IPS DF 6.9 (cell line): ENCODE measurements at regions not wholly inside any gene's neighbourhood (a gene's known extent, or its start where the extent isn't known, plus 50 kb on each side); places are given as distances from the start of the nearest gene placed in this dataset.

Experiments
- DNase-seq: peaks from one replicate; pipeline ENCODE4 v3.0.0-alpha.2; 2013; ENCODE audit warnings: low read depth, low spot score
- H3K27ac ChIP-seq: one replicate; pipeline ENCODE4 v1.5.1; 2013; ENCODE audit warnings: low read length, control low read depth
- H3K27me3 ChIP-seq: 2 replicates; pipeline ENCODE4 v1.6.1; 2013; ENCODE audit warnings: mild to moderate bottlenecking, low read length; ENCODE audit not compliant: control insufficient read depth, insufficient read depth
- H3K36me3 ChIP-seq: 2 replicates; pipeline ENCODE4 v1.6.1; 2013; ENCODE audit warnings: low read length; ENCODE audit not compliant: control insufficient read depth, insufficient read depth
- H3K4me1 ChIP-seq: 2 replicates; pipeline ENCODE4 v1.6.1; 2013; ENCODE audit warnings: low read length; ENCODE audit not compliant: control insufficient read depth, insufficient read depth
- H3K4me3 ChIP-seq: 2 replicates; pipeline ENCODE4 v1.5.1; 2013; ENCODE audit warnings: mild to moderate bottlenecking, low read length
- H3K9me3 ChIP-seq: 2 replicates; pipeline ENCODE4 v1.6.1; 2013; ENCODE audit warnings: low read length, inconsistent platforms; ENCODE audit not compliant: control insufficient read depth, insufficient read depth
- WGBS: extraction: QIAGEN DNeasy Blood & Tissue Kit; methylation state at CpG from one replicate; pipeline ENCODE4 v1.1.7; 2013; ENCODE audit warnings: mixed read lengths, missing lambda C conversion rate; ENCODE audit not compliant: insufficient read length, insufficient coverage; 5-methylcytosine and 5-hydroxymethylcytosine counted together

GRCh38 chr1:201694608-201695335, 134.2 kb upstream of the IPO9 start:
- Histone ChIP-seq H3K9me3 (no peaks in the 10 kb centered on the region), H3K27ac (no peak overlapping the region), H3K36me3 (no peaks in the 10 kb centered on the region), H3K27me3 (no peaks in the 10 kb centered on the region), H3K4me3 (no peak overlapping the region), H3K4me1 (peaks cover 15% of the 10 kb centered on the region)
- WGBS: no CpG with 5 or more reads among the region's 12 CpGs
- DNase-seq: no peak

GRCh38 chr1:201695607-201696006, 133.3 kb upstream of the IPO9 start:
- H3K27ac ChIP-seq: no peak overlapping the region
- H3K27me3 ChIP-seq: no peaks in the 10 kb centered on the region
- H3K9me3 ChIP-seq: no peaks in the 10 kb centered on the region
- H3K4me3 ChIP-seq: no peak overlapping the region
- no peak for DNase-seq
- peaks cover 15% of the 10 kb centered on the region for H3K4me1 ChIP-seq
- no peaks in the 10 kb centered on the region for H3K36me3 ChIP-seq
- WGBS: no CpG with 5 or more reads among the region's 6 CpGs

GRCh38 chr1:201696217-201696761, 132.7 kb upstream of the IPO9 start:
- no peaks in the 10 kb centered on the region for H3K36me3 ChIP-seq
- H3K27me3 ChIP-seq: no peaks in the 10 kb centered on the region
- no peak overlapping the region for H3K27ac ChIP-seq
- DNase-seq: no peak
- peaks cover 15% of the 10 kb centered on the region for H3K4me1 ChIP-seq
- WGBS: no CpG with 5 or more reads among the region's 13 CpGs
- no peak overlapping the region for H3K4me3 ChIP-seq
- H3K9me3 ChIP-seq: no peaks in the 10 kb centered on the region

- no CpG with 5 or more reads among the region's 4 CpGs for WGBS
- H3K4me1 ChIP-seq: peaks cover 15% of the 10 kb centered on the region
- no peaks in the 10 kb centered on the region for H3K9me3 ChIP-seq
- DNase-seq: no peak
- no peaks in the 10 kb centered on the region for H3K36me3 ChIP-seq
- H3K27ac ChIP-seq: no peak overlapping the region
- no peaks in the 10 kb centered on the region for H3K27me3 ChIP-seq
- no peak overlapping the region for H3K4me3 ChIP-seq
Observed at GRCh38 chr1:201697174-201697573, 131.8 kb upstream of the IPO9 start.

GRCh38 chr1:201701831-201702230, 127.1 kb upstream of the IPO9 start:
- Histone ChIP-seq H3K4me1 (no peaks in the 10 kb centered on the region), H3K36me3 (no peaks in the 10 kb centered on the region), H3K27ac (no peak overlapping the region), H3K4me3 (no peak overlapping the region), H3K9me3 (no peaks in the 10 kb centered on the region), H3K27me3 (no peaks in the 10 kb centered on the region)
- WGBS: no CpG with 5 or more reads among the region's 2 CpGs
- DNase-seq: no peak

GRCh38 chr1:201702936-201703335, 126.0 kb upstream of the IPO9 start:
- Histone ChIP-seq H3K27me3 (no peaks in the 10 kb centered on the region), H3K9me3 (no peaks in the 10 kb centered on the region), H3K4me3 (no peak overlapping the region), H3K4me1 (no peaks in the 10 kb centered on the region), H3K36me3 (no peaks in the 10 kb centered on the region), H3K27ac (no peak overlapping the region)
- no CpG with 5 or more reads among the region's 2 CpGs for WGBS
- no peak for DNase-seq

- Histone ChIP-seq H3K27ac (no peak overlapping the region), H3K9me3 (no peaks in the 10 kb centered on the region), H3K4me1 (no peaks in the 10 kb centered on the region), H3K27me3 (no peaks in the 10 kb centered on the region), H3K36me3 (no peaks in the 10 kb centered on the region), H3K4me3 (no peak overlapping the region)
- WGBS: no CpG with 5 or more reads among the region's 23 CpGs
- peak; percentile 66 for DNase-seq
Observed at GRCh38 chr1:201703621-201704438, 125.1 kb upstream of the IPO9 start.

GRCh38 chr1:201704439-201704792, 124.5 kb upstream of the IPO9 start:
- Histone ChIP-seq H3K9me3 (no peaks in the 10 kb centered on the region), H3K27me3 (no peaks in the 10 kb centered on the region), H3K27ac (no peak overlapping the region), H3K4me3 (no peak overlapping the region), H3K36me3 (no peaks in the 10 kb centered on the region), H3K4me1 (no peaks in the 10 kb centered on the region)
- no peak for DNase-seq
- WGBS: no CpG with 5 or more reads among the region's 2 CpGs

GRCh38 chr1:201705389-201705788, 123.6 kb upstream of the IPO9 start:
- DNase-seq: no peak
- Histone ChIP-seq H3K9me3 (no peaks in the 10 kb centered on the region), H3K27ac (no peak overlapping the region), H3K36me3 (no peaks in the 10 kb centered on the region), H3K4me3 (no peak overlapping the region), H3K4me1 (no peaks in the 10 kb centered on the region), H3K27me3 (no peaks in the 10 kb centered on the region)
- WGBS: no CpG with 5 or more reads among the region's 9 CpGs

GRCh38 chr1:201706109-201706508, 122.8 kb upstream of the IPO9 start:
- Histone ChIP-seq H3K4me3 (no peak overlapping the region), H3K36me3 (no peaks in the 10 kb centered on the region), H3K27ac (no peak overlapping the region), H3K9me3 (no peaks in the 10 kb centered on the region), H3K4me1 (no peaks in the 10 kb centered on the region), H3K27me3 (no peaks in the 10 kb centered on the region)
- DNase-seq: no peak
- WGBS: no CpG with 5 or more reads among the region's 1 CpG
